ENCODE measurements at regions not wholly inside any gene's neighbourhood (a gene's known extent, or its start where the extent isn't known, plus 50 kb on each side); places are given as distances from the start of the nearest gene placed in this dataset.

DNA sequence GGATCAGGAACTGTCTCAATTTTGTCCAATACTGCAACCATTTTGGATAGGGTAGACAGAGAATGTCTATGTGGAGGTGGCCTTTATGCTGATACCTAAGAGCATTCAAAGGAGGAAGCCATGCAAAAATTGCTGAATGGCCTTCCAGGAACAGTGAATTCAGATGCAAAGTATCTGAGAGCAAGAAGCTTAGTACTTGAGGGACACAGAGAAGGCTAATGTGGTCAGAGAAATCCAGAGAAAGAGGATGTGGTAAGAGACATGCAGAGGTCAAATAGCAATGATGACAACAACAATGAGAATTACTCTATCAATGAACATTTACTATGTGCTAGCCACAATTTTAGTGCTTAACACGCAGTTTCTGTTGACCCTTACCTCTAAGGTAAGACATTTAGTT is 785.6 kb upstream of the KLHL1 start:
- TF ChIP-seq, protein P1, sequence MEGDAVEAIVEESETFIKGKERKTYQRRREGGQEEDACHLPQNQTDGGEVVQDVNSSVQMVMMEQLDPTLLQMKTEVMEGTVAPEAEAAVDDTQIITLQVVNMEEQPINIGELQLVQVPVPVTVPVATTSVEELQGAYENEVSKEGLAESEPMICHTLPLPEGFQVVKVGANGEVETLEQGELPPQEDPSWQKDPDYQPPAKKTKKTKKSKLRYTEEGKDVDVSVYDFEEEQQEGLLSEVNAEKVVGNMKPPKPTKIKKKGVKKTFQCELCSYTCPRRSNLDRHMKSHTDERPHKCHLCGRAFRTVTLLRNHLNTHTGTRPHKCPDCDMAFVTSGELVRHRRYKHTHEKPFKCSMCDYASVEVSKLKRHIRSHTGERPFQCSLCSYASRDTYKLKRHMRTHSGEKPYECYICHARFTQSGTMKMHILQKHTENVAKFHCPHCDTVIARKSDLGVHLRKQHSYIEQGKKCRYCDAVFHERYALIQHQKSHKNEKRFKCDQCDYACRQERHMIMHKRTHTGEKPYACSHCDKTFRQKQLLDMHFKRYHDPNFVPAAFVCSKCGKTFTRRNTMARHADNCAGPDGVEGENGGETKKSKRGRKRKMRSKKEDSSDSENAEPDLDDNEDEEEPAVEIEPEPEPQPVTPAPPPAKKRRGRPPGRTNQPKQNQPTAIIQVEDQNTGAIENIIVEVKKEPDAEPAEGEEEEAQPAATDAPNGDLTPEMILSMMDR (IDR thresholded peaks at IDR 0.05; ENCODE audit: low read depth, low read length), result no peak
- TF ChIP-seq, protein P2, sequence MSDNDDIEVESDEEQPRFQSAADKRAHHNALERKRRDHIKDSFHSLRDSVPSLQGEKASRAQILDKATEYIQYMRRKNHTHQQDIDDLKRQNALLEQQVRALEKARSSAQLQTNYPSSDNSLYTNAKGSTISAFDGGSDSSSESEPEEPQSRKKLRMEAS (IDR thresholded peaks at IDR 0.05; ENCODE audit: low read depth, low read length), result no peak

All from NB4 (cell line).